Liver (tissue), 8 donors: ENCODE measurements at regions not wholly inside any gene's neighbourhood (a gene's known extent, or its start where the extent isn't known, plus 50 kb on each side); places are given as distances from the start of the nearest gene placed in this dataset.

Experiments
- DNase-seq: peaks from one replicate; pipeline ENCODE4 v3.0.0-alpha.2; 2017; ENCODE audit warnings: low spot score
- H3K27ac ChIP-seq, 2 donors: one replicate each; pipeline ENCODE4 v1.7.0; 2013; ENCODE audit warnings: inconsistent platforms in 2 of 2, low read length in 2 of 2, control low read depth in 1 of 2, low read depth in 1 of 2, mild to moderate bottlenecking in 1 of 2
- H3K27me3 ChIP-seq, 4 donors: one replicate each; pipeline versions ENCODE4 v1.6.1 to v1.7.0; 2013; ENCODE audit warnings: low read length in 3 of 4, inconsistent platforms in 1 of 4, mild to moderate bottlenecking in 1 of 4, moderate library complexity in 1 of 4; ENCODE audit not compliant: control insufficient read depth in 4 of 4, insufficient read depth in 4 of 4
- H3K36me3 ChIP-seq, 4 donors: one replicate each; pipeline versions ENCODE4 v1.6.1 to v1.7.0; 2013; ENCODE audit warnings: low read length in 3 of 4, mild to moderate bottlenecking in 3 of 4, low read depth in 1 of 4, moderate library complexity in 1 of 4; ENCODE audit not compliant: control insufficient read depth in 4 of 4, insufficient read depth in 3 of 4
- H3K4me1 ChIP-seq, 4 donors: one replicate each; pipeline versions ENCODE4 v1.6.1 to v1.7.0; 2013; ENCODE audit warnings: low read length in 3 of 4, mild to moderate bottlenecking in 3 of 4, moderate library complexity in 1 of 4; ENCODE audit not compliant: control insufficient read depth in 4 of 4, insufficient read depth in 4 of 4
- H3K4me3 ChIP-seq, 3 donors: one replicate each; pipeline versions ENCODE4 v1.6.1 to v1.7.0; 2013; ENCODE audit warnings: low read length in 3 of 3, control low read depth in 1 of 3, low read depth in 1 of 3, mild to moderate bottlenecking in 1 of 3
- H3K9ac ChIP-seq, 2 donors: one replicate each; pipeline ENCODE4 v1.7.0; 2013; ENCODE audit warnings: low read length in 2 of 2, mild to moderate bottlenecking in 2 of 2, moderate library complexity in 2 of 2, control low read depth in 1 of 2, low read depth in 1 of 2
- H3K9me3 ChIP-seq, 4 donors: one replicate each; pipeline versions ENCODE4 v1.6.1 to v1.7.0; 2013; ENCODE audit warnings: low read length in 3 of 4; ENCODE audit not compliant: control insufficient read depth in 4 of 4
- EGR1 ChIP-seq, 2 donors: IDR thresholded peaks; 2 replicates each; pipeline ENCODE4 v1.6.1; 2016 to 2018; ENCODE audit warnings: antibody characterized with exemption in 2 of 2, low read depth in 2 of 2
- FOXA1 ChIP-seq: IDR thresholded peaks from 2 replicates; pipeline ENCODE4 v1.6.1; 2016; ENCODE audit warnings: antibody characterized with exemption
- FOXA2 ChIP-seq: IDR thresholded peaks from 2 replicates; pipeline ENCODE4 v1.6.1; 2016; ENCODE audit warnings: antibody characterized with exemption
- GABPA ChIP-seq, 2 donors: IDR thresholded peaks in 1 of 2; conservative IDR thresholded peaks in 1 of 2; 2 replicates each; pipeline ENCODE4 v1.6.1; 2016; ENCODE audit warnings: antibody characterized with exemption in 2 of 2, mild to moderate bottlenecking in 1 of 2, moderate library complexity in 1 of 2
- HNF4A ChIP-seq, 2 donors: conservative IDR thresholded peaks; 2 replicates each; pipeline ENCODE4 v1.6.1; 2016; ENCODE audit warnings: antibody characterized with exemption in 2 of 2, mild to moderate bottlenecking in 2 of 2
- HNF4G ChIP-seq: IDR thresholded peaks from 2 replicates; pipeline ENCODE4 v1.6.1; 2016; ENCODE audit warnings: antibody characterized with exemption
- JUND ChIP-seq, 2 donors: IDR thresholded peaks; 2 replicates each; pipeline ENCODE4 v1.6.1; 2016; ENCODE audit warnings: antibody characterized with exemption in 2 of 2
- NR2F2 ChIP-seq: IDR thresholded peaks from 2 replicates; pipeline ENCODE4 v1.6.1; 2016; ENCODE audit warnings: antibody characterized with exemption
- RXRA ChIP-seq, 2 donors: IDR thresholded peaks; 2 replicates each; pipeline ENCODE4 v1.6.1; 2017 to 2018; ENCODE audit warnings: antibody characterized with exemption in 2 of 2, mild to moderate bottlenecking in 1 of 2
- SP1 ChIP-seq: IDR thresholded peaks from 2 replicates; pipeline ENCODE4 v1.6.1; 2018; ENCODE audit warnings: antibody characterized with exemption, mild to moderate bottlenecking
- TAF1 ChIP-seq: conservative IDR thresholded peaks from 2 replicates; pipeline ENCODE4 v1.6.1; 2016; ENCODE audit warnings: antibody characterized with exemption, mild to moderate bottlenecking
- WGBS: extraction: QIAGEN DNeasy Blood & Tissue Kit; methylation state at CpG from one replicate; pipeline ENCODE4 v1.1.7; 2013; 5-methylcytosine and 5-hydroxymethylcytosine counted together
- TF ChIP-seq, protein P1 (sequence below): IDR thresholded peaks from 2 replicates; pipeline ENCODE4 v1.6.1; 2016; ENCODE audit warnings: antibody characterized with exemption
- TF ChIP-seq, protein P2 (sequence below): fragments of 150-350 bp; IDR thresholded peaks from 2 replicates; pipeline ENCODE4 v1.5.1; 2017; ENCODE audit warnings: improper control_type of control experiment, low read depth, low read length; ENCODE audit not compliant: missing input control
- TF ChIP-seq, protein P3 (sequence below): IDR thresholded peaks from 2 replicates; pipeline ENCODE4 v1.6.1; 2016; ENCODE audit warnings: antibody characterized with exemption
- TF ChIP-seq, protein P4 (sequence below): IDR thresholded peaks from 2 replicates; pipeline ENCODE4 v1.6.1; 2016; ENCODE audit warnings: antibody characterized with exemption
- TF ChIP-seq, protein P5 (sequence below): IDR thresholded peaks from 2 replicates; pipeline ENCODE4 v1.6.1; 2016; ENCODE audit warnings: antibody characterized with exemption, mild to moderate bottlenecking
- donor health status: healthy.
- donor health status: healthy.
- donor health status: healthy.
- donor health status: healthy.
- donor health status: healthy.

DNA sequence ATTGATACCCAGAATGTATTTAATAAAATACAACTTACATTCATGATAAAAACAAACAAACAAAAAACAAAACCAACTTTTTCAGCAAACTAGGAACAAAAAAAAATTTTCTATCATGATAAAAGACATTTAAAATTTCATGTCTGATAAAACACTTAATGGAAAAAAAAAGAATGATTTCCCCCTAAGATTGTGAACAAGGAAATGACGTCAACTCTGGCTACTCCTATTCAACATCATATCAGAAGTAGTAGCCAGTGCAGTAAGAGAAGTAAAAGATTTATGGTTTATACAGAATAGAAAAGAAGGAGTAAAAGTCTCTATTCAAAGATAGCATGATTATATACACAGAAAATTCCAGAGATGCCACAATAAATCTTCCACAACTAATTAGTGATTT, 1306.6 kb downstream of the FSCB start:
- 68% methylated on average over 1 of the region's 1 CpG for WGBS
- H3K4me3 ChIP-seq = no peak overlapping the region
- no peaks in the 10 kb centered on the region for H3K4me1 ChIP-seq
- DNase-seq = no peak
- no peak for TF ChIP-seq HNF4A (conservative IDR thresholded peaks at IDR 0.05)
- no peak for TF ChIP-seq EGR1 (IDR thresholded peaks at IDR 0.05; ENCODE audit: low read depth in 2 of 2)
- TF ChIP-seq TAF1 = no peak
- TF ChIP-seq JUND (IDR thresholded peaks at IDR 0.05) = no peak
- TF ChIP-seq, protein P1, sequence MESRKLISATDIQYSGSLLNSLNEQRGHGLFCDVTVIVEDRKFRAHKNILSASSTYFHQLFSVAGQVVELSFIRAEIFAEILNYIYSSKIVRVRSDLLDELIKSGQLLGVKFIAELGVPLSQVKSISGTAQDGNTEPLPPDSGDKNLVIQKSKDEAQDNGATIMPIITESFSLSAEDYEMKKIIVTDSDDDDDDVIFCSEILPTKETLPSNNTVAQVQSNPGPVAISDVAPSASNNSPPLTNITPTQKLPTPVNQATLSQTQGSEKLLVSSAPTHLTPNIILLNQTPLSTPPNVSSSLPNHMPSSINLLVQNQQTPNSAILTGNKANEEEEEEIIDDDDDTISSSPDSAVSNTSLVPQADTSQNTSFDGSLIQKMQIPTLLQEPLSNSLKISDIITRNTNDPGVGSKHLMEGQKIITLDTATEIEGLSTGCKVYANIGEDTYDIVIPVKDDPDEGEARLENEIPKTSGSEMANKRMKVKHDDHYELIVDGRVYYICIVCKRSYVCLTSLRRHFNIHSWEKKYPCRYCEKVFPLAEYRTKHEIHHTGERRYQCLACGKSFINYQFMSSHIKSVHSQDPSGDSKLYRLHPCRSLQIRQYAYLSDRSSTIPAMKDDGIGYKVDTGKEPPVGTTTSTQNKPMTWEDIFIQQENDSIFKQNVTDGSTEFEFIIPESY = no peak
- no peak for TF ChIP-seq GABPA (IDR thresholded peaks at IDR 0.05 in 1 of 2, conservative IDR thresholded peaks at IDR 0.05 in 1 of 2)
- TF ChIP-seq, protein P2, sequence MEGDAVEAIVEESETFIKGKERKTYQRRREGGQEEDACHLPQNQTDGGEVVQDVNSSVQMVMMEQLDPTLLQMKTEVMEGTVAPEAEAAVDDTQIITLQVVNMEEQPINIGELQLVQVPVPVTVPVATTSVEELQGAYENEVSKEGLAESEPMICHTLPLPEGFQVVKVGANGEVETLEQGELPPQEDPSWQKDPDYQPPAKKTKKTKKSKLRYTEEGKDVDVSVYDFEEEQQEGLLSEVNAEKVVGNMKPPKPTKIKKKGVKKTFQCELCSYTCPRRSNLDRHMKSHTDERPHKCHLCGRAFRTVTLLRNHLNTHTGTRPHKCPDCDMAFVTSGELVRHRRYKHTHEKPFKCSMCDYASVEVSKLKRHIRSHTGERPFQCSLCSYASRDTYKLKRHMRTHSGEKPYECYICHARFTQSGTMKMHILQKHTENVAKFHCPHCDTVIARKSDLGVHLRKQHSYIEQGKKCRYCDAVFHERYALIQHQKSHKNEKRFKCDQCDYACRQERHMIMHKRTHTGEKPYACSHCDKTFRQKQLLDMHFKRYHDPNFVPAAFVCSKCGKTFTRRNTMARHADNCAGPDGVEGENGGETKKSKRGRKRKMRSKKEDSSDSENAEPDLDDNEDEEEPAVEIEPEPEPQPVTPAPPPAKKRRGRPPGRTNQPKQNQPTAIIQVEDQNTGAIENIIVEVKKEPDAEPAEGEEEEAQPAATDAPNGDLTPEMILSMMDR = no peak
- TF ChIP-seq RXRA (IDR thresholded peaks at IDR 0.05) = no peak
- TF ChIP-seq, protein P3, sequence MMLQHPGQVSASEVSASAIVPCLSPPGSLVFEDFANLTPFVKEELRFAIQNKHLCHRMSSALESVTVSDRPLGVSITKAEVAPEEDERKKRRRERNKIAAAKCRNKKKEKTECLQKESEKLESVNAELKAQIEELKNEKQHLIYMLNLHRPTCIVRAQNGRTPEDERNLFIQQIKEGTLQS = no peak
- no peak for TF ChIP-seq SP1
- no peak for TF ChIP-seq NR2F2
- no peak for TF ChIP-seq HNF4G
- TF ChIP-seq, protein P4, sequence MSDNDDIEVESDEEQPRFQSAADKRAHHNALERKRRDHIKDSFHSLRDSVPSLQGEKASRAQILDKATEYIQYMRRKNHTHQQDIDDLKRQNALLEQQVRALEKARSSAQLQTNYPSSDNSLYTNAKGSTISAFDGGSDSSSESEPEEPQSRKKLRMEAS = no peak
- TF ChIP-seq FOXA1 = no peak
- no peaks in the 10 kb centered on the region for H3K36me3 ChIP-seq
- H3K27ac ChIP-seq = no peak overlapping the region
- no peak overlapping the region for H3K9ac ChIP-seq
- no peaks in the 10 kb centered on the region for H3K9me3 ChIP-seq
- no peaks in the 10 kb centered on the region for H3K27me3 ChIP-seq

DNA sequence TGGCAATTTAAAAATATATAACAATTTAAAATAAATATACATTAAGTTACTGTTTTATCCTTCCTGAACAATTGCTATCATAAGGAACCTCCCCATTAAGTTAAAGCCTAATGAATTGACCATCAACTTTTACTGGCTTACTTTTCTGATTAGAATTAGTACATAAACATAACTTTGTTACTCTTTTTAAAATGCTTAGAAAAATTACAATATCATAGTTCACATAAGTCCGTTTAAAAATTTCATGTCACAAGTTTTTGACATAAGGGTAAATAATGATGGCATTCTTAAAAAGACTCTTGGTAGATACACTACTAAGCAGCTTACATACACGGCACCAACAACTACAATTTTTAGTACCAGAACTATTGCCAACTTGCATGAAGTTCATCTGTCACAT, 1308.6 kb downstream of the FSCB start:
- Histone ChIP-seq H3K9ac (no peak overlapping the region), H3K4me1 (no peaks in the 10 kb centered on the region), H3K27ac (no peak overlapping the region), H3K4me3 (no peak overlapping the region), H3K36me3 (no peaks in the 10 kb centered on the region), H3K27me3 (no peaks in the 10 kb centered on the region), H3K9me3 (no peaks in the 10 kb centered on the region)
- TF ChIP-seq EGR1 (IDR thresholded peaks at IDR 0.05; ENCODE audit: low read depth in 2 of 2) (no peak), JUND (IDR thresholded peaks at IDR 0.05) (no peak), RXRA (IDR thresholded peaks at IDR 0.05) (no peak), SP1 (no peak), NR2F2 (no peak), FOXA2 (no peak)
- TF ChIP-seq, protein P3 = no peak
- TF ChIP-seq, protein P1 = no peak
- TF ChIP-seq, protein P2 = no peak
- TF ChIP-seq, protein P5, sequence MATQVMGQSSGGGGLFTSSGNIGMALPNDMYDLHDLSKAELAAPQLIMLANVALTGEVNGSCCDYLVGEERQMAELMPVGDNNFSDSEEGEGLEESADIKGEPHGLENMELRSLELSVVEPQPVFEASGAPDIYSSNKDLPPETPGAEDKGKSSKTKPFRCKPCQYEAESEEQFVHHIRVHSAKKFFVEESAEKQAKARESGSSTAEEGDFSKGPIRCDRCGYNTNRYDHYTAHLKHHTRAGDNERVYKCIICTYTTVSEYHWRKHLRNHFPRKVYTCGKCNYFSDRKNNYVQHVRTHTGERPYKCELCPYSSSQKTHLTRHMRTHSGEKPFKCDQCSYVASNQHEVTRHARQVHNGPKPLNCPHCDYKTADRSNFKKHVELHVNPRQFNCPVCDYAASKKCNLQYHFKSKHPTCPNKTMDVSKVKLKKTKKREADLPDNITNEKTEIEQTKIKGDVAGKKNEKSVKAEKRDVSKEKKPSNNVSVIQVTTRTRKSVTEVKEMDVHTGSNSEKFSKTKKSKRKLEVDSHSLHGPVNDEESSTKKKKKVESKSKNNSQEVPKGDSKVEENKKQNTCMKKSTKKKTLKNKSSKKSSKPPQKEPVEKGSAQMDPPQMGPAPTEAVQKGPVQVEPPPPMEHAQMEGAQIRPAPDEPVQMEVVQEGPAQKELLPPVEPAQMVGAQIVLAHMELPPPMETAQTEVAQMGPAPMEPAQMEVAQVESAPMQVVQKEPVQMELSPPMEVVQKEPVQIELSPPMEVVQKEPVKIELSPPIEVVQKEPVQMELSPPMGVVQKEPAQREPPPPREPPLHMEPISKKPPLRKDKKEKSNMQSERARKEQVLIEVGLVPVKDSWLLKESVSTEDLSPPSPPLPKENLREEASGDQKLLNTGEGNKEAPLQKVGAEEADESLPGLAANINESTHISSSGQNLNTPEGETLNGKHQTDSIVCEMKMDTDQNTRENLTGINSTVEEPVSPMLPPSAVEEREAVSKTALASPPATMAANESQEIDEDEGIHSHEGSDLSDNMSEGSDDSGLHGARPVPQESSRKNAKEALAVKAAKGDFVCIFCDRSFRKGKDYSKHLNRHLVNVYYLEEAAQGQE = no peak
- no peak for DNase-seq
- WGBS = 82% methylated on average over 2 of the region's 2 CpGs
